SIG-M5 (cell line): ENCODE measurements at regions not wholly inside any gene's neighbourhood (a gene's known extent, or its start where the extent isn't known, plus 50 kb on each side); places are given as distances from the start of the nearest gene placed in this dataset.
"Not testable (repeated sequence)": the region's sequence is repeated elsewhere in the genome, so short reads cannot be mapped to it uniquely, and the experiment has no call there.

Source experiments
- DNase-seq: peaks from one replicate; lab custom pipeline; 2025; lab: John Stamatoyannopoulos, UW

DNA sequence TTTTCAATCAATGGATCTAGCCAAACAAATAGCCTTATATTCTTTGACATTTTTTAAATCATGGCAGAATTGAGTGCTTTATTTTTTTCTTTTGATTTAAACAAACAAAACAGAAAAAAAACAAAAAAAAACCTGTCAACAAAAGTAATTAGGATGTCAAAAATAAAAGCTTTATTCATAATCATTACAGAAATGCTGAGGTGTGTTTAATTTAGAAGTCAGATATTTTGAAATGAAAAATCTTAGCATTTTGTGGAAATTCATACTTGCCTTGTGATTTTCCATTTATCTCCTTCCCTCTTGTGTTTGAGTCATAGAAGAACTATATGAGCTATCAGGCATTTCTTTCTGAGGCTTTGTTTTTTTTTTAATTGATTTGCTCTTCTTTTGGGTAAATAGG, 387.0 kb upstream of the STXBP6 start:
- DNase-seq: no peak

DNA sequence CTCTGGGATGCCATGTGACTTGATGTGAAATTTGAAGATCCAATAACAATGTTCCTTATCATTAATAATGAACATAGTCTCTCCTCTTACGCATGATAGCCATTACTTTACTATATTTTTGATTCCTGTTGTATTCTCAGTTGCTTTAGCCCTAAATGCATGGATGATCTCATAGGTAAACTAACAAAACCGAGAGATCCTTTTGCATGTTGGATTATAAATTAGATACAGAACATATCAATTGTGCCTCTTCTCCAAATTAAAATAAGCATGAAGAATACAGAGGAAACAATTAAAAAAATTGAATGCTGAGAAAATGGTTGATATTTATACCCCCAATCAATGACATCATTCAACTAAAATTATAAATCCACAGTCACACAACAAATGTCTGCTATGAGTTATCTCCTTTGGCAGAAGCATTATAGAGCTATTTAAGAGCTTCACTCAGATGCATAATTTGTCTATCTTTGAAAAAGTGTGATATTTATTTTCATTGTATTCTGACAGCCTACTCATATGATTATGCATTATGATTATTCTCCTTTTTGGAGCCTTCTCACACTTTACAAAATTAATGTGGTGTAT, 386.4 kb upstream of the STXBP6 start:
- DNase-seq: no peak

DNA sequence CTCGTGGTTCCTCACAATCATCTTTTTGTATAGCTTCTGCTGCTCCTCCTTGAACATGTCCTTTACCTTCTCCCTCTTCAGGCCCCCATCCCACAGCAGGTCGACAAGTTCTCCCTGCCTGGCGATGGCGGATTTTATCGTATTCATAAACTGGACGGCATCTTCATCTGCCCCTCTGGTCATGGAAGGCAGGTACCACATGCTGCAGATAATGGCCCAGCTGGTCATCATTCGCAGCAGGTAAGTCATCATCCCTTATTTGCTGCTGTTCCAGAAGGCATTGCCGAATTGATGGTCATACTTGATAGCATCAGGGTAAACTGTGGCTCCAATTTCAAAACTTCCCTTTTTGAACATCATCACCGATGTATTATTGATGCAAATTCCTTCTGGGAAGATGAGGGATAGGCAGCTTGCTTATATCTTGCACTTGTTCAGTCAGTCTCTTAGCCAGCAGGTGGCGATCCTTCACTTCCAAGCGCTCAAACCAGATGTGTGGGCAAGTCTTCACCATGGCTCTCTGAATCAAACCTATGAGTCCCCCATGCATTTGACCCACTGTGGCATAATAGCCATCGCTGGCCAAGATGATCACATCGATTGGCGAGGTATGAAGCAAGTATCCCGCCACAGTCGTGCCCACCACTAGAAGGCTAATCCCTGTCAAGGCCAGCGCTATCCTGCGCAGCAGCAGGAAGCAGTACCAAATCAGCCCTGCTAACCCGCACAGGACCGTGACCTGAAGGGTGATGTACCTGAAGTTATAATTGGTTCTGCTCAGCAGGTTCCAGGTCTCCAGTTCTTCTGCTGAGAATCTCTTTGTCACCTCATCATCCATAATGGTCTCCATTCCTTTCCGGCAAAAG, 381.5 kb upstream of the STXBP6 start:
- no peak for DNase-seq

DNA sequence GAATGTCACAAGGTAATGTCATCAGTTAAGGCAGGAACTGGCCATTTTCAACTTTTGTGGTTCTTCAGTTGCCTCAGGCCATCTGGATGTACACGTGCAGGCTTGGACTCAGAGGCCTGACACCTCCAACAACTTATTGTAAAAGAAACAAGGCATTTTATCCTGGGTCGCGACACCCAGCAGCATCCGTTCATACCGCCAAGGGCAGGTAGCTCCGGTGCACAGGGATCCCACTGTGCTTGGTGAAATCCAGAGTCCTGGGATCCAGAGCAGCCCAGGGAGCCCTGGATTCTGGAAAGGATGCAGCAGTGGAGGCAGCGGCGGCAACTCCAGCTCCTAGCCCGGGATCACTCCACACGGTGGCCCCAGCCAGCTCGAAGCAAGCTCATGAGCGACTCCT, 380.9 kb upstream of the STXBP6 start:
- no peak for DNase-seq

DNA sequence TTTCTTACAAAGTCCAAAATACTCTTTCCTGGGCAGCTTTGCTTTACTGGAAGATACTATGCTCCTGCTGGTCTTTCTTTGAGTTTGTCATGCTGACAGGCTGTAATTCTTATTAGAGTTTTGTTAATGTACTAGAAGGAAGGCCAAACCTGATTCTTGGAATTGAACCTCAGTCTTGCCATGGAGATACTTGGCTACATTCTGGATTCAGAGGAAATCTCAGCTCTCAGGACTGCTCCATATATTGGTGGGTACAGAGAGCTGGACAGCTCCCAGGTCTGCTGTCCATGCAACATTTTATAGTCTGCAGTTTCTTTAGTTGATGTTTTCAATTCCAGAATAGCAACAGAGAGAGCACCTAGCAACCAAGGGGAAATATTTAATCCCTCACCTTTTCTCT, 363.1 kb upstream of the STXBP6 start:
- no peak for DNase-seq

DNA sequence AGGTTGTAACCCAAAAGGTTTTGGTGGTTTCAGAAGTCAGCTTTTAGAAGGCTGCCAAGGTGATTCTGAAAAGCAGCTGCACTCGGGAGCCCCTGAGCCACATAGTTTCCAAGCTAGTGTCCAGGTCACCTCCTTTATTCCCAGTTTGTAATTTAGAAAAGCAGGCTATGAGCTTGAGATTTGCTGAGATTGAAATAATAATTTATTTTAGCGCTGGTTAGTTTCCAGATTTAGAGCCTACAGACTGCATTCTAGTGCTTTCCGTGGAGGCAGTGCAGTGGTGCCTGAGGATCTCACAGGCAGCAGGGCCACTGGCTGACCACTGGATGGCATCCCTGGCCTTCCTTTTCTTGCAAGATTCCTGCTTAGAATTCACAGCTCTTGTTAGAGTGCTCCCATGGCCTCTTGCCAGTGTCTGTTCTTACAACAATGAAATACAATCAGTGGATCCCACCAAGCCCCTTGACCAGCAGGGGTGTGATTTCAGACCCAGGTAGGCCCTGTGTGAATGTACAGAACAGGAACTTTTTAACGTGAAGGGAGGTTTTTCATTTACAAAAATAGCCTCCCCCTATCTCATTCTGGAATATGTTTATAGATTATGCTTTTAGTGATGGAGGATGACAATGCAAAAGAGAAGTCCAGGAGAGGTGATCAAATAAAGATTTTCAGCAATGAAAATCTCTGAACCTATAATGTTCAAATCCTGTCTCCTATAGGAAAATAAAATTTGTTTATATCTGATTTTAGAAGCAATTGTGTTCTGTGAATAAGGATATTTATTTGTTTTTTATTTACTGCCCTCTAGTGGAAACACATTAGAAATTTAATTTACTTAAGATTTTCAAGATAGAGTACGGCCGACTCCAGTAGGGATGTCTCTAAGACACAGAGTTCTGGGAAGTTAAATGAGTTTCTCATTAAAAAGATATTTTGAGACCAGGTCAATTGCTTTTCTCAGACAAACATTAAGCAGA, 362.1 kb upstream of the STXBP6 start:
- DNase-seq: no peak

DNA sequence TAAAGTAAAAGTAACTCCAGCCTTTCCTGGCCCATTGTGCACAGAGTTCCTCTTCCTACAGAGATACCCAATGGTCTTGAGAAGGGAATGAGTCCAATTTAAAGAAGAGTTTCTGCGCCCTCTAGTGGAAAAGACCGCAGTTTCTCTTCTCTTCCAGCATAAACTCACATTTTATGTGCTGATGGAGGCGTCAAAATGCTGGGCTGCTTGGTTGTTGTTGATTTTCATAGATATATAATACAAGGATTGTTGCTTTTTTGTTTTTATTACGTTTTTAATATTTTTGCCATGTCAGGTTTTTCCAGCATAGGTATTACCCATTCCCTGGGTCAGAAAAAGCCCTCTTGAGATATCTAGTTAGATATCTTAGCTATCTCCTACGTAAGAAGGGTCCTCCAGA, 356.9 kb upstream of the STXBP6 start:
- no peak for DNase-seq

DNA sequence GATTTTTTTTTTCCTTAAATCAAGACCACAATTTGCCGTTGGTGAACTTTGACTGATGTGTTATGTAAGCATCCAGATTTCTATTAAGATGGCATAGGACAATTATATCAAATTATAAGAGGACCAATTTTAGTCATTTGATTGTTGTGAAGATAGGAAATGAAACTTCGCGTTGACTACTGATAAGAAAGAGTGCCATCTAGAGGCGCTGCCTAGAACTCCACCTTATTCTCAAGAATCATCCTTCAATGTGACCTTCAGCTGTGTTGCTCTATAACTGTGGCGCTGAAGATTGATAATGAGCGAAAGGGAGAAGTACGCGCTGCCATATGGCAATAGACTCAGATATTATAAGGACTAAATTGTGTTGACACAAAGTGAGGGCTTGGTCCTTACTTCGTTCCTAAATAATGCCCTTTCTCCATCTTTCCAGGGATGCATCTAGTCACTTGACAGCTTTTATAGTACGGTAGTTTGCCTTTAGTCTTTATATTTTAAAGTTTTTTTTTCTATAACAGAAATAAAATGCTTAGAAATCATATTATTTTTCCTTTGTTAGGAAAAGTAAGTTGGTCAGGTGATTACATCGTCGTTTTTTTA, 350.8 kb upstream of the STXBP6 start:
- DNase-seq: no peak

DNA sequence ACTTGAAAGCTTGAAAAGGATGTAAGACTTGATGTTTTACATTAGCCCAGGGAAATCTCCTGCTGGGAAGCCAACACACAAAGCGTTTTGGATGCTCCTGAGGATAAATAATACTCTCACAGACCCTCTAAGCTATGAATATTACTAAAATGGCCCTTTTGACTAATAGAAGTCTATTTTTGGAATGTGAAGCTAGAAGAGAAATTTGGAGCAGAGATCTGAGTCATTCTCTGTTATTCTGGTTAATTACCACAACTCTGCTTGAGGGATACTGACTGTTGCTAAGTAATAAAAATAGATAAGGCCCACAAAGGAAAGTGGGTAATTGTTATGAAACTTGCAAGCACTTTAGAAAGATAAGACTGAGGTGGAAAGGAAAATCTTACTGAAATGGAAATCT, 346.2 kb upstream of the STXBP6 start:
- DNase-seq: no peak

DNA sequence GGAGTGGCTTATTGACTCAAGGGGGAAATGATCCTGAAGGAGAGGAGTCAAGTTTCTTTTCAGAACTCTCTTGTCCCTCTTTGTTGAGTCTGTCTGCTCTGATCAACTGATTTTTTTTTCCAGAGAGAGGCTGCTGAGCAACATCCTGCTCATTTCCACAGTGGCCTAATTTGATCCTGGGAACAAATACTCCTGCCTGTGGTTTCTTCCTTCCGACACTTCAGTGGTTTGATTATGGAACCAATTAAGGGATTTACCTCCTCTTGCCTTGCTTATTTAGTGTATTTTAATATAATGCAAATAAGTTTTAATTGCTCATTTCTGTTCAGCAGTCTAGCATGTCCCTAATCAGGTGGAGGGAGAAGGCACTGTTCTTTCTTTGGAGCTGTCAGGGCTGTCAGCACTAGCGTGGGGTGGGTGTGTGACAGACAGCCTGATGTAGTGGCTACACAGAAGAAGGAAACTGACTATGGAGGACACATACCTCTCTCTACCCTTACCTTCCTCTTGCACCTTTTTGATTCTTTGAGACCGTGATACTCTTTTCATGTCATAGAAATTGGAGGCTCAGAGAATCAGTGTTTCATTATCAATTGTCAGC, 344.9 kb upstream of the STXBP6 start:
- no peak for DNase-seq

DNA sequence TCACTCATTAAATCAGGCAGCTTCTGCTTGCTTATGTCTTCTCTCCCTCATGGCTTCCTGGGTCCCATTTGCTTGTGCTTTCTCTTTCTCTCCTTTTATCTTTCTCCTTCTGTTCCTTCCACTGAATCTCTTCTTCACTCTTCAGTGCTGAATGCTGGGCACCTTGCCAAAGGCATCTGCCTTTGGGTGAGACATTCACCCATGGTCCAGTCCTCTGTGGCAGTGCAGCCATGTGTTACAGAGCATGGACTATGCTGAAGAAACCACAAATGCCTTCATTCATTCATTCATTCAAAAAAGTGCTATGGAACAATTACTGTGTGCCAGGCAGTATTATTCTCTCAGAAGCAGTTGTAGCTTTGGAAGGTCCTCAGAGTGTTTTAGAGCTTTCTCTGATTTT, 344.4 kb upstream of the STXBP6 start:
- DNase-seq: no peak

DNA sequence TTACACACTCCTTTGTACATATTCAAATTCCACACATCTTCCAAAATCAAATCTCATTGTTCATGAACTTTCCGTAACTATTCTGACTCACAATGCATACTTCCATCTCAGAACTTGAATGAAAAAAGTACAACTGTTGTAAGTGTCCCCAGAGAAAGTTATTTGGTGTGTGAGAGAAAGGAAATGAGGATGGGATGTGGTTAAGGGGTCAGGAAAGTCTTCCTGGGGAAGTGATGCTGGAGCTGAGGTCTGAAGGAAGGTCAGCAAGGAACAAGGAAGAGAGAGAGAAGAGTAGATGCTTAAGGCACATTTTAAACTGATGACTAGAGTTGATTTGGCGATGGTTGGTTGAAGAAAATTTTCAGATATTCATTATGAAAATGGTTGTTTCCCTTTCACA, 340.0 kb upstream of the STXBP6 start:
- no peak for DNase-seq

DNA sequence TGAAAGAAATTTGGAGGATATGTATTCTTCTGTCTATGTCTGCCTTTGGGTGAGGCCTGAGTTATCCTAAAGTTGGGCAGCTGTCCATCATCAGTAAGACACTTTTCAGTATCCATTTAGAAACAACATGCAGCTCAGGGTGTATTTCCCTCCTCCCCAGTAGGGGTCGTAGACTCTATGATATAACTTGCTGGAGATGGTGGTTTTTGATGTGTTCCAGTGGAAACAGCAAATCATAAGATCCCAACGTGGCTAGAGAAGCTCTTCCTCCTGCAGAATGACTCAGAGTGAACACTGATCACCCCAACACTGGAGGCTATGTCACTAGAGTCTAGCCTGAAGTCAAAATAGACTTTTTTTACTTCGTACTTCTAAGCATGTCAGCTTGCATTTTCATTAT, 331.6 kb upstream of the STXBP6 start:
- no peak for DNase-seq

DNA sequence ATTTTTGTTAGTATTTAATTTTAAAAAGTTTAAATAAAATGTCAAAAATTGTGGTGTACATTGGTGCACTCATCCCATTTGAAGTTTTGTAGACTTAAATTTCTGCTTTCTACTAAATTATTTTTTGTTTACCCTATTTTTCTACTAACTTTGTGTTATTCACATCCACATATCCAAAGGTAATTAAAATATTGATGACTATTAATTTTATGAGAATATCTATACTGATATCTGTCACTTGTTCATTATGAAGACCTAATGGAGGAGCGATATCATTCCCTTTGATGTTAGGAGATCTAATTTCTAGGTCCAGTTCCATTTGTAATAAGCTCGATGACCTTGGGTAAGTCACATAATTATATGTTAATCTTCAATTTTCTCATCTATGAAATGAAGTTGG, 325.7 kb upstream of the STXBP6 start:
- no peak for DNase-seq

DNA sequence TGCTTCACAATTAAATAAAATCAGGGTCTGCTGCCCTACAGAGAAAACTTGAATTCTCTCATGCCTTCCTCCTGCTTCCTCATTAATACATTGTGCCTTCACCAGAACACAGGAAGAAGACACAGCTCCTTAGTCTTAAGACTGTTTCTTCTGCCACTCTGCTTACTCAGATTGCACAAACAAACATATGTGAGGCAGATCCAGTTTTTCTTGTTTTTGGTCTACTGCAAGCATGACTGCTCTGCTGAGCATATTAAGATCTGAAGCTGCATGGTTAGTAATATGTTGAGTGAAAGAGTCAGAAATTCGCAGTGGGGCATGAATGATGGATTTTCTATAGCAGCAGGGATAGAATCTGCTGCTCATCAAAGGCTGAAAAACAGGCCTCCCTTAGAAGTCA, 321.1 kb upstream of the STXBP6 start:
- no peak for DNase-seq

DNA sequence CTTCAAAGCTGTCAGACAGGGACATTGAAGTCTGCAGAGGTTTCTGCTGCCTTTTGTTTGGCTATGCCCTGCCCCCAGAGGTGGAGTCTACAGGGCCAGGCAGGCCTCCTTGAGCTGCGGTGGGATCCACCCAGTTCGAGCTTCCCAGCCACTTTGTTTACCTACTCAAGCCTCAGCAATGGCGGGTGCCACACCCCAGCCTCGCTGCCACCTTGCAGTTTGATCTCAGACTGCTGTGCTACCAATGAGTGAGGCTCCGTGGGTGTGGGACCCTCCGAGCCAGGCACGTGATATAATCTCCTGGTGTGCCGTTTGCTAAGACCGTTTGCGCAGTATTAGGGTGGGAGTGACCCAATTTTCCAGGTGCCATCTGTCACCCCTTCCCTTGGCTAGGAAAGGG, 320.1 kb upstream of the STXBP6 start:
- not testable (repeated sequence) for DNase-seq

DNA sequence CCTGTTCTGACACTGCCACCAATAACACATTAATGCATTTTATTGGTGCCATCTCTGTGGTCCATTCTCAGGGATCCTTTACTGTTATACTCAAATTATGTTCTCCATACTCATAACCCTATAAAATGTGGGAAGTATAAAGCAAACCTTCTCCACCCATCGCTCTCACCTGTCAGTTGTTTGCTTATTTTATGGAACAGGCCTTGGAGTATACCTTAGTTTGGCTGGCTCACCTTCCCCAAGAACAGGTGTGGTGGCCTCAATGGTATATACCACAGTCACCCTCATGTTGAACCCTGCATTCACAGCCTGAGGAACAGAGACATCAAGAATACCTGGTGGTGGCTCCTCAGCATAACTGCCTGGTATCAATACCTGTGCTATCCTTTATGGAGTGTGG, 308.4 kb upstream of the STXBP6 start:
- no peak for DNase-seq

DNA sequence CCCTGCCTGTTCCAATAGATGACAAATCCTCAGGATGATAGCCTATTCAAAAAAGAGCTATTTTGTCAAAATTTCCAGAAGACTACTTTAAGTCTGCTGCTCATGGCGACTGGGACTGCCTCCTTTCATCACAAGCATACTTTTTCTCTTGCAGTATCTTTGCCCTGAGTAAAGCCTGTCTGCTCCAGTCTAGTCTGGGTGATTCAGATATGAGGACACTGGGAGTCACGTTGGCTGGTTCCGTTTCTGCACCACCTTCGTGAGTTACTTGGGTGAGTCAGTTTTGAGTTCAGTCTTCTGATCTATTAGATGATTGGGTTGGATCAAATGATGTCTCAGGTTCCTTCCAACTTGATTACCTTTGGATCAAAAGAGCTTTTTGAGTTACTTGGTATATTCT, 301.3 kb upstream of the STXBP6 start:
- DNase-seq: no peak

DNA sequence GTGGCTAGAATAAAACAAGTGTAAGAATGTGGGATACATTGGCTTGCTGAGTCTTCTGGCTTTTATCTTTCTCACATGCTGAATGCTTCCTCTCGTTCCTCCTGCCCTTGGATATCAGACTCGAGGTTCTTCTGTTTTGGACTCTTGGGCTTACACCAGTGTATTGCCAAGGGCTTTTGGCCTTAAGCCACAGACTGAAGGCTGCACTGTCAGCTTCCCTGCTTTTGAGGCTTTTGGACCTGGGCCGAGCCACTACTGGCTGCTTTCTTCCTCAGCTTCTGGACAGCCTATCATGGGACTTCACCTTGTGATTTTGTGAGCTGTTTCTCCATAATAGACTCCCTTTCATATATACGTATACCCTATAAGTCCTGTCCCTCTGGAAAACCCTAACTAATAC, 300.9 kb upstream of the STXBP6 start:
- DNase-seq: no peak

DNA sequence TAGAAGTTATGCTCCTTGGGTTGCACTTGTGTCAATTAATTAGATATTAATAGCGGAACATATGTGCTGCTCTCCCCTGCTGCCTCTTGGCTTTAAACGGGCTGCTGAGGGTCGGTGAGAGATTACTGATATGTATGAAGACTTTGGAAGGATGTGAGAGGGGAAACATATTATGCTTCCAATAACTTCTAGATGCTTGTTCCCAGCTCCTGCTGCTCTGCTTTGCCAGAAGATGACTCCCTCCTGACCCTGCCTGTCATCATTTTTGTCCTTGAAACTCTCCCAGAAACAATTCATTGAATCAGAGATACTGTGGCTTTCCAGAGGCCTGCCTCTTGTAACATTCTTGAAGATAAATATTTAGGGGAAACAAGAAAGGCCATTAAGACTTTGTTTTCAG, 300.1 kb upstream of the STXBP6 start:
- no peak for DNase-seq

DNA sequence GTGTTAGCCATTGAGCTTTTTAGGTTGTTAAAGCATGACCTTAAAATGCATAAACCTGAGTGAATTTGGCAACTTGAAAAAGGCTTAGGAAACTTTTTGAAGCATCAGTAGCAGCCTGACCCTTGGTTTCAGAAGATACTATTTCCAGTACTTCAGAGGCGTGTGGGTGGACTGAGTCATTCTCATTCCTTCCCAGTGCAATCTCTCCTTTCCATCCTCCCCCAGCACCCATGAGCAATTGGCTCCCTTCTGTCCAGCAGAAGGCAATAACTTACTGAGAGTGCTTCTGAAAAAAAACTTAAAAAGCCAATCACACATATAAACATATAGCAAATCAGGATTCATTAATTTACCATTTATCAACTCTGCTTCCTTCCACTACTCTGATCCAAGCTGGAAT, 299.3 kb upstream of the STXBP6 start:
- DNase-seq: no peak

DNA sequence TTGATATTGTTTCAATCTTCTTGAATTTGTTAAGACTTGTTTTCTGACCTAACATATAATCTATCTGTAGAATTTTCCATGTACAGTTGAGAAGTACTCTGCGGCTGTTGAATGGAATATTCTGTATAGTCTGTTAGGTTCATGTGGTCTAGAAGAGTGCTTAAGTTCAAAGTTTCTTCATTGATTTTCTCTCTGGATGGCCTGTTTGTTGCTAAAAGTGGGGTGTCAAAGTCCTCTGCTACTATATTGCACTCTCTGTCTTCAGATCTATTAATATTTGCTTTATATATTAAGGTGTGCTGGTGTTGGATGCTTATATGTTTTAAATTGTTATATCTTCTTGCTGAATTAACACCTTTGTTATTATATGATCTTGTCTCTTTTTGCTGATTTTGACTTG, 290.9 kb upstream of the STXBP6 start:
- DNase-seq: no peak
